MM.1S (cell line): ENCODE measurements at regions not wholly inside any gene's neighbourhood (a gene's known extent, or its start where the extent isn't known, plus 50 kb on each side); places are given as distances from the start of the nearest gene placed in this dataset.

Experiments used
- DNase-seq: peaks from one replicate; pipeline ENCODE4 v3.0.0-alpha.2; 2015
- H2AFZ ChIP-seq: fragments of 300-600 bp; sonication (generic); 2 replicates; pipeline ENCODE4 v1.6.0; 2016; ENCODE audit warnings: antibody characterized with exemption, low read length
- H3F3A ChIP-seq: fragments of 300-600 bp; sonication (generic); 2 replicates; pipeline ENCODE4 v1.6.1; 2016; ENCODE audit warnings: mild to moderate bottlenecking, antibody characterized with exemption, low read length, moderate library complexity, mixed read lengths; ENCODE audit not compliant: insufficient read depth
- H3K27ac ChIP-seq: fragments of 300-600 bp; sonication (generic); 2 replicates; pipeline ENCODE4 v1.5.1; 2016; ENCODE audit warnings: mild to moderate bottlenecking, low read length
- H3K27me3 ChIP-seq: fragments of 300-600 bp; sonication (generic); replicated peaks from 2 replicates; pipeline ENCODE4 v1.6.0; 2016; ENCODE audit warnings: low read length; ENCODE audit not compliant: insufficient read depth
- H3K36me3 ChIP-seq: fragments of 300-600 bp; sonication (generic); replicated peaks from 2 replicates; pipeline ENCODE4 v1.6.1; 2016; ENCODE audit warnings: mild to moderate bottlenecking, low read length, mixed read lengths; ENCODE audit not compliant: insufficient read depth
- H3K4me1 ChIP-seq: fragments of 300-600 bp; sonication (generic); 2 replicates; pipeline ENCODE4 v1.6.1; 2016; ENCODE audit warnings: low read length, mixed read lengths
- H3K4me2 ChIP-seq: fragments of 300-600 bp; sonication (generic); 2 replicates; pipeline ENCODE4 v1.6.0; 2016; ENCODE audit warnings: low read depth, low read length
- H3K4me3 ChIP-seq: fragments of 300-600 bp; sonication (generic); 2 replicates; pipeline ENCODE4 v1.5.1; 2016; ENCODE audit warnings: low read length, mixed read lengths
- H3K79me2 ChIP-seq: fragments of 300-600 bp; sonication (generic); 2 replicates; pipeline ENCODE4 v1.6.1; 2016; ENCODE audit warnings: mixed run types, low read length, mixed read lengths
- H3K9ac ChIP-seq: fragments of 300-600 bp; sonication (generic); 2 replicates; pipeline ENCODE4 v1.6.1; 2016; ENCODE audit warnings: low read length, mixed read lengths
- H3K9me2 ChIP-seq: fragments of 300-600 bp; sonication (generic); replicated peaks from 2 replicates; pipeline ENCODE4 v1.6.1; 2016; ENCODE audit warnings: mild to moderate bottlenecking, low read length, mixed read lengths; ENCODE audit not compliant: insufficient read depth
- H3K9me3 ChIP-seq: fragments of 300-600 bp; sonication (generic); replicated peaks from 2 replicates; pipeline ENCODE4 v1.6.1; 2016; ENCODE audit warnings: mild to moderate bottlenecking, low read length, mixed read lengths; ENCODE audit not compliant: insufficient read depth
- H4K20me1 ChIP-seq: fragments of 300-600 bp; sonication (generic); 2 replicates; pipeline ENCODE4 v1.6.1; 2016; ENCODE audit warnings: mild to moderate bottlenecking, low read length, moderate library complexity, mixed read lengths; ENCODE audit not compliant: insufficient read depth
- EZH2 ChIP-seq: fragments of 300-600 bp; sonication (generic); optimal IDR thresholded peaks from 2 replicates; pipeline ENCODE3; 2017; ENCODE audit warnings: low read depth, mild to moderate bottlenecking, antibody characterized with exemption, low read length, mixed read lengths
- EZH2phosphoT487 ChIP-seq: fragments of 300-600 bp; sonication (generic); IDR thresholded peaks from 2 replicates; pipeline ENCODE4 v1.6.1; 2018; ENCODE audit warnings: antibody characterized with exemption, low read length
- TF ChIP-seq, protein P1 (sequence below): fragments of 300-600 bp; sonication (generic); IDR thresholded peaks from 2 replicates; pipeline ENCODE4 v1.5.1; 2016; ENCODE audit warnings: antibody characterized with exemption, low read length, mixed read lengths

GRCh38 chrX:6299724-6300123, 71.1 kb upstream of the NLGN4X start:
- Histone ChIP-seq H3F3A (no peaks in the 10 kb centered on the region), H3K4me3 (no peak overlapping the region), H3K79me2 (no peaks in the 10 kb centered on the region), H3K36me3 (no peaks in the 10 kb centered on the region), H4K20me1 (no peaks in the 10 kb centered on the region), H3K9ac (no peak overlapping the region), H3K4me2 (no peak overlapping the region), H3K27ac (no peak overlapping the region), H3K27me3 (no peaks in the 10 kb centered on the region), H3K9me2 (no peaks in the 10 kb centered on the region), H3K4me1 (no peaks in the 10 kb centered on the region), H2AFZ (no peak overlapping the region), H3K9me3 (no peaks in the 10 kb centered on the region)
- DNase-seq = no peak
- TF ChIP-seq EZH2phosphoT487 (no peak), EZH2 (no peak)
- TF ChIP-seq, protein P1, sequence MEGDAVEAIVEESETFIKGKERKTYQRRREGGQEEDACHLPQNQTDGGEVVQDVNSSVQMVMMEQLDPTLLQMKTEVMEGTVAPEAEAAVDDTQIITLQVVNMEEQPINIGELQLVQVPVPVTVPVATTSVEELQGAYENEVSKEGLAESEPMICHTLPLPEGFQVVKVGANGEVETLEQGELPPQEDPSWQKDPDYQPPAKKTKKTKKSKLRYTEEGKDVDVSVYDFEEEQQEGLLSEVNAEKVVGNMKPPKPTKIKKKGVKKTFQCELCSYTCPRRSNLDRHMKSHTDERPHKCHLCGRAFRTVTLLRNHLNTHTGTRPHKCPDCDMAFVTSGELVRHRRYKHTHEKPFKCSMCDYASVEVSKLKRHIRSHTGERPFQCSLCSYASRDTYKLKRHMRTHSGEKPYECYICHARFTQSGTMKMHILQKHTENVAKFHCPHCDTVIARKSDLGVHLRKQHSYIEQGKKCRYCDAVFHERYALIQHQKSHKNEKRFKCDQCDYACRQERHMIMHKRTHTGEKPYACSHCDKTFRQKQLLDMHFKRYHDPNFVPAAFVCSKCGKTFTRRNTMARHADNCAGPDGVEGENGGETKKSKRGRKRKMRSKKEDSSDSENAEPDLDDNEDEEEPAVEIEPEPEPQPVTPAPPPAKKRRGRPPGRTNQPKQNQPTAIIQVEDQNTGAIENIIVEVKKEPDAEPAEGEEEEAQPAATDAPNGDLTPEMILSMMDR = no peak

DNA sequence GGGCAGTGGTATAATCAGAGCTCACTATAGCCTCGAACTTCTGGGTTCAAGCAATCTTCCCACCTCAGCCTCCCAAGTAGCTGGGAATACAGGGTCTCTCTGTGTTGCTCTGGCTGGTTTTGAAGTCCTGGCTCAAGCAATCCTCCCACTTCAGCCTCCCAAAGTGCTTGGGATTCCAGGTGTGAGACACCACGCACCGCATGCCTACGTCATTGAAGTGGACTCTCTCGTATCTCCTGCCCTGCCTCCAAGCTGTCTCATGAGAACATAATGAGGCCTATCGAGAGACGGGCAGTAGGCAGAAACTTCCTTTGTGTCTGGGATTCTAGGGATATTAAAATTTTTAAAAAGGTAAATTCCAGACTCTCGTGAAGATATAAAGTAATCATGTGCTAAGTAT, 65.0 kb upstream of the NLGN4X start:
- Histone ChIP-seq H4K20me1 (no peaks in the 10 kb centered on the region), H3K9me2 (no peaks in the 10 kb centered on the region), H3K4me3 (no peak overlapping the region), H3K27ac (no peak overlapping the region), H3K9ac (no peak overlapping the region), H3K4me1 (no peaks in the 10 kb centered on the region), H3K9me3 (no peaks in the 10 kb centered on the region), H3K27me3 (no peaks in the 10 kb centered on the region), H3K4me2 (no peak overlapping the region), H3K36me3 (no peaks in the 10 kb centered on the region), H2AFZ (no peak overlapping the region), H3K79me2 (no peaks in the 10 kb centered on the region), H3F3A (no peaks in the 10 kb centered on the region)
- TF ChIP-seq EZH2 = no peak
- TF ChIP-seq, protein P1 = no peak
- TF ChIP-seq EZH2phosphoT487 = no peak
- no peak for DNase-seq

DNA sequence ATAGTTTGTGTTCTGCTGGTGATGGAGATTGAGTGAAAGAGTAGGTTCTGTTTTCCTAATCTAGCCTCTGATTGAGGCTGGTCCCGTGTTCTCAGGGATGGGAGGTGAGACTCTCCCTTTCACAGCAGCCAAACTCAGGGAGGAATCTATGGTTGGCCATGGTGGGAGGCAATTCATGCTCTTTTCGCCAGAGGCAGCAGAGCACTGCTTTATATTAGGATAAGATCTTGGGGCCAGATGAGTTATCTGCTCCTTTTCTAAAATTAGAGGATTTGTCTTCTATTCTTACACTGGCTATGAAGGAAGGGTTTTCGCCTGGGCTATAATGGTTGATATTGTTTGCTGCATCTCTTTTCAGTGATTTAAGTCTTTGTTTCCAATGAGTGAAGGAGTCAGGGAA, 63.9 kb upstream of the NLGN4X start:
- Histone ChIP-seq H3K4me3 (no peak overlapping the region), H2AFZ (no peak overlapping the region), H3K4me2 (no peak overlapping the region), H3K27me3 (no peaks in the 10 kb centered on the region), H3K4me1 (no peaks in the 10 kb centered on the region), H3K27ac (no peak overlapping the region), H3K36me3 (no peaks in the 10 kb centered on the region), H3K9me2 (no peaks in the 10 kb centered on the region), H3K9ac (no peak overlapping the region), H4K20me1 (no peaks in the 10 kb centered on the region), H3K79me2 (no peaks in the 10 kb centered on the region), H3F3A (no peaks in the 10 kb centered on the region), H3K9me3 (no peaks in the 10 kb centered on the region)
- no peak for DNase-seq
- TF ChIP-seq EZH2 = no peak
- TF ChIP-seq, protein P1 = 0 out of 2 replicates have a peak, but pooled peaks have one; percentile 5
